ENCODE measurements at regions not wholly inside any gene's neighbourhood (a gene's known extent, or its start where the extent isn't known, plus 50 kb on each side); places are given as distances from the start of the nearest gene placed in this dataset.

GRCh38 chr7:25391295-25391861 lies 163.1 kb upstream of the NPVF start:
- DNase-seq (ENCODE audit: extremely low read depth, low read depth), result peak; percentile 1

- DNase-seq (ENCODE audit: extremely low read depth, low read depth), result no peak
Observed at GRCh38 chr7:25391961-25392587, 163.8 kb upstream of the NPVF start.

- no peak for DNase-seq (ENCODE audit: extremely low read depth, low read depth)
Observed at GRCh38 chr7:25392588-25393338, 164.5 kb upstream of the NPVF start.

- no peak for DNase-seq (ENCODE audit: extremely low read depth, low read depth)
Observed at GRCh38 chr7:25395976-25396375, 167.7 kb upstream of the NPVF start.

- no peak for DNase-seq (ENCODE audit: extremely low read depth, low read depth)
Observed at GRCh38 chr7:25396668-25397067, 168.4 kb upstream of the NPVF start.

- no peak for DNase-seq (ENCODE audit: extremely low read depth, low read depth)
Observed at GRCh38 chr7:25398418-25398817, 170.1 kb upstream of the NPVF start.

- no peak for DNase-seq (ENCODE audit: extremely low read depth, low read depth)
Observed at GRCh38 chr7:25399000-25399750, 170.9 kb upstream of the NPVF start.

- DNase-seq (ENCODE audit: extremely low read depth, low read depth), result no peak
Observed at GRCh38 chr7:25402532-25402931, 174.2 kb upstream of the NPVF start.

GRCh38 chr7:25405736-25406135 lies 177.4 kb upstream of the NPVF start:
- no peak for DNase-seq (ENCODE audit: extremely low read depth, low read depth)

GRCh38 chr7:25407053-25407452 lies 178.8 kb upstream of the NPVF start:
- no peak for DNase-seq (ENCODE audit: extremely low read depth, low read depth)

- no peak for DNase-seq (ENCODE audit: extremely low read depth, low read depth)
Observed at GRCh38 chr7:25408012-25408687, 179.9 kb upstream of the NPVF start.

- no peak for DNase-seq (ENCODE audit: extremely low read depth, low read depth)
Observed at GRCh38 chr7:25408876-25409275, 180.6 kb upstream of the NPVF start.

GRCh38 chr7:25409897-25410636 lies 181.8 kb upstream of the NPVF start:
- no peak for DNase-seq (ENCODE audit: extremely low read depth, low read depth)

- no peak for DNase-seq (ENCODE audit: extremely low read depth, low read depth)
Observed at GRCh38 chr7:25420771-25421170, 192.5 kb upstream of the NPVF start.

- no peak for DNase-seq (ENCODE audit: extremely low read depth, low read depth)
Observed at GRCh38 chr7:25424113-25424512, 195.8 kb upstream of the NPVF start.

- no peak for DNase-seq (ENCODE audit: extremely low read depth, low read depth)
Observed at GRCh38 chr7:25424855-25425254, 196.6 kb upstream of the NPVF start.

GRCh38 chr7:25427721-25428120 lies 199.4 kb upstream of the NPVF start:
- DNase-seq (ENCODE audit: extremely low read depth, low read depth), result no peak

GRCh38 chr7:25429731-25430130 lies 201.4 kb upstream of the NPVF start:
- DNase-seq (ENCODE audit: extremely low read depth, low read depth), result no peak

- DNase-seq (ENCODE audit: extremely low read depth, low read depth), result no peak
Observed at GRCh38 chr7:25430200-25430931, 202.1 kb upstream of the NPVF start.
